SH-SY5Y (cell line): ENCODE measurements at regions not wholly inside any gene's neighbourhood (a gene's known extent, or its start where the extent isn't known, plus 50 kb on each side); places are given as distances from the start of the nearest gene placed in this dataset.

ENCODE experiments used
- GATA2 ChIP-seq: IDR thresholded peaks from 2 replicates; pipeline ENCODE4 v1.6.1; 2011; ENCODE audit warnings: mild to moderate bottlenecking, low read depth, low read length
- GATA3 ChIP-seq: IDR thresholded peaks from 2 replicates; pipeline ENCODE4 v1.6.1; 2011; ENCODE audit warnings: low read depth, mild to moderate bottlenecking, low read length, moderate library complexity

GRCh38 chr9:117800389-117800788 lies 96.2 kb downstream of the TLR4 start:
- TF ChIP-seq GATA2 (no peak), GATA3 (no peak)
